HAP-1 (cell line): ENCODE measurements at regions not wholly inside any gene's neighbourhood (a gene's known extent, or its start where the extent isn't known, plus 50 kb on each side); places are given as distances from the start of the nearest gene placed in this dataset.

Experiments used
- DNase-seq, 2 experiments: peaks; one replicate each; pipeline ENCODE4 v3.0.0-alpha.2; 2016 to 2020; ENCODE audit warnings: low spot score in 2 of 2
- H3K27me3 ChIP-seq: fragments of 250-450 bp; sonication (Bioruptor Pico); 2 replicates; pipeline ENCODE4 v1.5.1; 2020; ENCODE audit warnings: low read depth, mild to moderate bottlenecking, moderate library complexity
- H3K36me3 ChIP-seq: fragments of 250-450 bp; sonication (Bioruptor Pico); replicated peaks from 2 replicates; pipeline ENCODE4 v1.5.1; 2020; ENCODE audit warnings: mild to moderate bottlenecking
- H3K4me1 ChIP-seq: fragments of 250-450 bp; sonication (Bioruptor Pico); 2 replicates; pipeline ENCODE4 v1.5.1; 2020; ENCODE audit warnings: mild to moderate bottlenecking
- H3K4me3 ChIP-seq: fragments of 250-450 bp; sonication (Bioruptor Pico); 2 replicates; pipeline ENCODE4 v1.5.1; 2020; ENCODE audit warnings: mild to moderate bottlenecking, moderate library complexity
- H3K9me3 ChIP-seq: fragments of 250-450 bp; sonication (Bioruptor Pico); 2 replicates; pipeline ENCODE4 v1.5.1; 2020; ENCODE audit warnings: mild to moderate bottlenecking, moderate library complexity
- in situ Hi-C: fragments of 300-500 bp; cut with MboI; formaldehyde crosslinking; loops from 3 replicates; pipeline ENCODE4 v1.14.3; 2020; ENCODE audit warnings: low sequenced_read_pairs, inconsistent platforms, mixed read lengths

DNA sequence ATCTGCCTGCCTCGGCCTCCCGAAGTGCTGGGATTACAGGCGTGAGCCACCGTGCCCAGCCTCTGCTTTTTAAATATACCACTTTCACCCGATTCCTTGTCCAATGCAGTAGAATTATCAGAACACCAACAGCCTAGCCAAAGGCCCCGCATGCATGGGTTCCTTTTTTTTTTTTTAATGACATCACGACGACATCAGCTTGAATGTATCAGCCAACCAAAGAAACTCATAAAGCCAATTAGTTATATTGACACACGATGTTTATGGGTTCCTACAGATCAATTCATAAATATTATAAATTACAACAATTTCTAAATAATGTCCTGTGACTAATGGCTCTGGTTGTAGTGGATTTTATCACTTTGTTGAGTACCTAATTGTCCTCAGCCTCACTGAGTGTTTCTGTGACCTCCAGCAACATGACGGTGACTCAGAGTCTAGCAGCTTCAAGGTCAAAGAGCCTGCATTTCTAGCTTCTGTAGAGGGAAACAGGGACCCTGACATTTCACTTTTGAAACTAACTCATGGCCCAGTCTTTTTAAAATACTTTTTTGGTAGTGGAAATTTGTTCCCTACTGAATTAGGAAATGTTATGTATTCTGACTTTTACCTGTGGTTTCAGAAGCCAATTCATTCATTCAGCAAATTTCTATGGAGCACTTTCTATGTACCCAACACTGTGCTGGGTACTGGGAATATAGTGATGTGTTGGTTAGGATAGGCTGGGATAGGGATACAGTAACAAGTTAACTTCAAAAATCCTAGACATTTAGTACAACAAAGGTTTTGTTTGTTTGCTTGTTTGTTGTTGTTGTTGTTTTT is 144.1 kb downstream of the SUDS3 start:
- Histone ChIP-seq H3K27me3 (no peaks in the 10 kb centered on the region; the same call in 1 of the 2 replicates), H3K4me3 (no peak overlapping the region), H3K36me3 (no peaks in the 10 kb centered on the region), H3K9me3 (no peaks in the 10 kb centered on the region), H3K4me1 (no peaks in the 10 kb centered on the region)
- no peak for DNase-seq
- in situ Hi-C loops, result no loop called here

DNA sequence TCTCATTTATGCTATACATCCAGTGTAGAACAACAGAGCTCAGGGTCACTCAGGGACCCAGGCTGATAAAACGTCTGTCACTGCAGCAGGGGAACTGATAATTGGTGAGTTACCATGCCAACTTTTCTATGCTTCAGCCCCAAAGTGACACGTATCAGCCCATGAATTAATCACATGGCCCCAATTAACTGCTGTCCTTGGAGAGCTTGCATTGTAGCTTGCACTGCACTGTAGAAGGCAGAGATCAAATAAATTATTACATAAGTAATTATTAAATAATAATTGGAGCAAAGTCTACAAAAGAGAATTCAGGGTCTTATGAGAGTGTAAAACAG is 144.6 kb downstream of the SUDS3 start:
- Histone ChIP-seq H3K27me3 (no peaks in the 10 kb centered on the region; the same call in 1 of the 2 replicates), H3K4me1 (no peaks in the 10 kb centered on the region), H3K9me3 (no peaks in the 10 kb centered on the region), H3K4me3 (no peak overlapping the region), H3K36me3 (no peaks in the 10 kb centered on the region)
- in situ Hi-C loops, result no loop called here
- DNase-seq, result no peak

DNA sequence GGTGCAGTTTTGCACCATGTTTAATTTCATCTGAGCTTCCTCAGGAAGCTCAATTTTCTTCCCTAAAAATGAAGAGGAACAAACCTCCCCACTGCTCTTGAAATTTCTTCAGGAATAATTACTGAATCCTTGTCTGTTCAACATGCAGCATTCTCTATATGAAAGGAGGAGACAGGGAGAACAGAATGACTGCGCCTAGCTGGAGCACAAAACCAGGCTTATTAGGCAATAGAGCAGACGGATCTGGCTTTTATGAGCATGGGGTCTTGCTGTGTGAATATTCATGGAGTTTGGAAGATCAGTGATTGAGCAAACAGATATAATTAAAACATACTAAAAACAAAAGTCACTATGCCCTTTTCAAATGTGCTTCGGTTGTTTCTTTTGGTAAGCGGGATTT is 148.1 kb downstream of the SUDS3 start:
- Histone ChIP-seq H3K4me1 (no peaks in the 10 kb centered on the region), H3K27me3 (no peaks in the 10 kb centered on the region; the same call in 1 of the 2 replicates), H3K4me3 (no peak overlapping the region), H3K9me3 (no peaks in the 10 kb centered on the region), H3K36me3 (no peaks in the 10 kb centered on the region)
- DNase-seq, result no peak
- in situ Hi-C loops, result no loop called here

DNA sequence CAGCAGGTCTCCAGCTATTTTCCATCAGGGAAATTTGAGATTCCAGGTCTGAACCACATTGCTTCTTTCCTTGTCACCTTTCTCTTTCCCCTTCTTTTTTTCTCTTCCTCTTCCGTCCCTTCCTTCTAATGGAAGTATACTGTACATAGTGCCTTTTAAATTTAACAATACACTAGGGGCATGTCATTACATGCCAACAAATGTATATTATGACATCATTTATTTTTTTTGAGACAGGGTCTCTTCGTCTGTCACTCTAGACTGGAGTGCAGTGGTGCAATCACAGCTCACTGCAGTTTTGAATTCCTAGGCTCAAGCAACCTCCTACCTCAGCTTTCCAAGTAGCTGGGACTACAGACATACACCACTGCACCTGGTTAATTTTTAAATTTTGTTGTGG is 148.9 kb downstream of the SUDS3 start:
- in situ Hi-C loops, result no loop called here
- H3K36me3 ChIP-seq, result no peaks in the 10 kb centered on the region

DNA sequence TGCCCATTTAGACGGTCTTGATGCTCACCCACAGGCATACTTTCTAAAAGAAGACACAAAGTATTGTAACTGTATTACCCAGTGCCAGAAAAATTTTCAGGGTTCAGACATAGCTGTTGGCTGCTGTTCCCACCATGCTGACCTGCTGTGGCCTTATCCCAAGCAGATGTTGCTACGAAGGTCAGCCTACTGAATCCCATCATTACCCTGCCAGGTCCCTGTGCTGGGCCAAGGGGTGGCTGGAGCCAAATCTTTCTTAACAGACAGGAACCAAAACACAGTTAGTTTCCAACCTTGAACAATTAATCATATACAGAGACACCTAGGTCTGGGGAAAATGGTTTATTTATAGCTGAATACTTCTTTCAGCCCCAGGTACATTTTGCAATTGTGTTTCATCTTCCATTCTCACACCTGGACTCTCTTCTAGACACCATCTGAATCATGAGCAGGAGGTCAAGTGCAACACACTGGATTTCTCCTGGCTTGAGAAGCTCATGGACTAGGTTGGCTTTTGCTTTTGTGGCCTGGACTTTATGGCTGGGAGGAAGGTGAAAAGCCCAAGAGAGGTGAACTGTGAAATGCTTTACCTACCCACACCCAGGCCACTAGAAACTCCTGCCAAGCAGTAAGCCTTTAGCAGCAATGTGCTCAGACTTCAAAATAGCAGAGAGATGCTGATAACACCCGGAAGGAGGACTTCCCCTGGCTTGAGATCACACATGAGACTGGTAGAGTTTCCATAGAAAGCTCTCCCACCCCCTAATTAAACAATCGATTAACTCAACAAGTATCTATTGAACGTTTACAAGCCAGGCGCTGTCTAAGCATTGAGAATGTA is 150.1 kb downstream of the SUDS3 start:
- in situ Hi-C loops, result no loop called here
- Histone ChIP-seq H3K4me1 (no peaks in the 10 kb centered on the region), H3K4me3 (no peak overlapping the region), H3K9me3 (no peaks in the 10 kb centered on the region), H3K27me3 (no peaks in the 10 kb centered on the region), H3K36me3 (no peaks in the 10 kb centered on the region)
- DNase-seq, result no peak

More for the DNA sequence above, 148.9 kb downstream of the SUDS3 start:
- Histone ChIP-seq H3K4me3 (no peak overlapping the region), H3K27me3 (no peaks in the 10 kb centered on the region; the same call in 1 of the 2 replicates), H3K4me1 (no peaks in the 10 kb centered on the region), H3K9me3 (no peaks in the 10 kb centered on the region)
- DNase-seq, result no peak

DNA sequence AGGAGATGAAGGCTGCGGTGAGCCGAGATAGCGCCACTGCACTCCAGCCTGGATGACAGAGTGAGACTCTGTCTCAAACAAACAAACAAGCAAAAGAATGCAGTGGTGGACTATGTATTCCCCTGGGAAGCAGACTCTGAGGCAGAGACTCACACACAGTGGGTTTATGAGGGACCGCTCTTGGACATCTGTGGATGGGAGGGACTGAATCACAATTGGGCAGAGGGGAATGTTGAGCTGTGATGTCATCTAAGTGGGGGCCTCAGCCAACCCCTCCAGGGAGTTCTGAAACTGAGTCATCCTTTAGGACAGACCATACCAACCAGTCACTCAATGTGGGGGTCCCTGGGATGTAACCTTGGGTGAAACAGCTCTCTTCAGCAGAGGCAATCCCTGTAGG is 151.0 kb downstream of the SUDS3 start:
- DNase-seq, result no peak
- no peaks in the 10 kb centered on the region for H3K27me3 ChIP-seq
- no peak overlapping the region for H3K4me3 ChIP-seq
- H3K9me3 ChIP-seq, result no peaks in the 10 kb centered on the region
- H3K36me3 ChIP-seq, result no peaks in the 10 kb centered on the region
- peaks cover 3% of the 10 kb centered on the region; the same call in 1 of the 2 replicates for H3K4me1 ChIP-seq
- in situ Hi-C loops, result no loop called here

DNA sequence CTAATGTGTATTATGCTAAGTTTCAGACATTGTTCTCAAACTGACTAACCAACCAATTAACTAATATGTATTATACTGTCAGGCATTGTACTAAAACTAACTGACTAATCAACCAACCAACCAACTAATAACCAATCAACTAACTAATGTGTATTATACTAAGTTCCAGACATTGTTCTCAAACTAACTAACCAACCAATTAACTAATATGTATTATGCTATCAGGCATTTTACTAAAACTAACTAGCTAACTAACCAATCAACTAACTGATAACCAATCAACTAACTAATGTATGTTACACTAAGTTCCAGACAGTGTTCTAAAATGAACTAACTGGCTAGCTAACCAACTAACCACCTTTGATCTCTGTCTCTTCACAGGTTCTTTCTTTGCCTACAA is 152.3 kb downstream of the SUDS3 start:
- in situ Hi-C loops, result no loop called here

DNA sequence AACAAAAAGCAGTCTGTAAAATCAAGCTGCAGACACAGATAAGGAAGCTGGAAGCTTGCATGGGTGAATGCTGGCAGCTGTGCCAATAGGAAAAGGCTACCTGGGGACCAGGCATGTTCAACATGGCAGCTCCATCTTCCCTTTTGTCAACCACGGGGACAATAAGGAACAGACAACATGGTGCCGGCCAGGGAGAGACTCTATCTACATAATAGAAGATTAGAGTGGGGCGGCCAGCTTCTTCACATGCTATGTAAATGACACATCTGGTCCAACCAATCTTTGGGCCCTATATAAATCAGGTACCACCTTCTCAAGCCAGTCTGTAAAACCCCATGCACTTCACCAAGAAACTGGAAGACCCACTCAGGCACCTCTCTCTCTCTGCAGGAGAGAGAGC is 157.6 kb downstream of the SUDS3 start:
- no peaks in the 10 kb centered on the region for H3K36me3 ChIP-seq
- no peaks in the 10 kb centered on the region for H3K9me3 ChIP-seq
- DNase-seq, result peak; percentile 10 to 37
- in situ Hi-C loops, result no loop called here
- no peaks in the 10 kb centered on the region for H3K27me3 ChIP-seq
- H3K4me1 ChIP-seq, result peaks cover 27% of the 10 kb centered on the region
- no peak overlapping the region for H3K4me3 ChIP-seq

More for the DNA sequence above, 152.3 kb downstream of the SUDS3 start:
- Histone ChIP-seq H3K4me3 (no peak overlapping the region), H3K4me1 (peaks cover 5% of the 10 kb centered on the region; the same call in 1 of the 2 replicates), H3K9me3 (no peaks in the 10 kb centered on the region), H3K36me3 (no peaks in the 10 kb centered on the region), H3K27me3 (no peaks in the 10 kb centered on the region)
- DNase-seq, result no peak

DNA sequence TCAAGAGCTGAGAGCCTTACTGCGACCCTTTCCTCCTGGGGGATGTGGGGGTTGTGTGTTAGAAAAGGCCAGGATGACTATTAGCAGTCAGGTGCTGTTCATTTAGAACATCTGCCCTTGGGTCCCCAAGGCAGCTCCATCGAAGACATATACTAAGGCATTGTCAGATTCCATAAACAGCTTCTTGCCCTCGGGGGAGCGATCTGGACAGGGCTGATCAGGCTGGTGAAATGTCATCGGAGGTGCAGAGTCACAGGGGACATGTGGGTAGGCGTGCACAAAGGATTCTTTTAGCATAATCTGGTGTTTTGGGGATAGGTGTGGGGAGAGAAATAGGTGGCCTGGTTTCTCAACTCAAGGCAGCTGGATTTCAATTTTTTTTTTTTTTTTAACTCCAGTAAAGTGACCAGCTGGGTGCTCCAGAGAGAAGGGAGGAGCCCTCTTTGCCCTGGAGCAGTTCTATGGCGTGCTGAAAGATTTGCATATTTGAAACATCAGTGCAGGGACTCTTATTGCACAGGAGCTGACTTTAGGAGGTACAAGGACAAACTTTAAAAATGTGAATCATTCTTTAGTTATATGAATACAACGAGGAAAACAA is 160.1 kb downstream of the SUDS3 start:
- H3K36me3 ChIP-seq, result no peaks in the 10 kb centered on the region
- in situ Hi-C loops, result no loop called here
- H3K4me3 ChIP-seq, result no peak overlapping the region
- peak; percentile 69 to 71 for DNase-seq
- peaks cover 27% of the 10 kb centered on the region for H3K4me1 ChIP-seq
- no peaks in the 10 kb centered on the region for H3K27me3 ChIP-seq
- no peaks in the 10 kb centered on the region for H3K9me3 ChIP-seq

DNA sequence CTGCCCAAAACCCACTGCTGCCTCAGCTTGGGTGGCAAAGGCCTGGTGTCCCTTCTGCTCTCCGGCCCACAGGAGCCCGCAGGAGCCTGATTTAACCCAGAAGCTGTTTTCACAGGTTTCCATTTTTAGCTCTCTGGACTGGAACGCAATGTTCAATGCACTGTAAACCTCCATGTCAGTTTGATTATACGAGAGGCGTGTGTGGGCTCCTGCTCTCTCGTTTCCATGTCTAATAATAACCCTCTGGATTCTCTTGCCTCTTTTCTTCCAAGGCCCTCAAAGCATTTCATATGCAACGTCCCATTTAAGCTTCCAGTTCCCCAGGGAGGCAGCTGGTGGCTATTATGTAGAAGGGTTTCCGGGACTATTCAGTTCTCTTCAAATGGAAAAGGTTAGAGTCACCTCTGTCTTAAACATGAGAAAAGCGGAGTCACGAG is 161.1 kb downstream of the SUDS3 start:
- H3K27me3 ChIP-seq, result no peaks in the 10 kb centered on the region
- in situ Hi-C loops, result no loop called here
- H3K9me3 ChIP-seq, result no peaks in the 10 kb centered on the region
- no peak overlapping the region for H3K4me3 ChIP-seq
- no peaks in the 10 kb centered on the region for H3K36me3 ChIP-seq
- H3K4me1 ChIP-seq, result peaks cover 22% of the 10 kb centered on the region
- peak; percentile 87 to 98 for DNase-seq

DNA sequence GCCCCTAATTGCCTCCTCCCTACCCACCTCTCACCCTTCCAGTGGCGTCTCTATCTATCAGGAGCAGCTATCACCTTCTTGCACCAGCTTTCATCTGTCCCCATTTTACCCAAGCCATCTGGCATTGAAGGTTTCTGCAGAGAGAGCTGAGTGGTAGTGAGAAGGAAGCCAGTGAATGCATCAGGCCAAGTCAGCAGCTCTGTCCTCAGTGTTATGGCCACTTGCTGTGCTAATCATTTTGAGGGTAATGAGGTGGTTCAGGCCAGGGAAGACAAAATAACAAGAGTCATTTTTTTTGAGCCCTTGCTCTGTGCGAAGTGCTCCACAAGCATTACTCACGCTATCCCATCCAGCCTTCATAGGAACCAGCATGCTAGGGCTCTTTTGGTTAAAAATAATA is 164.7 kb downstream of the SUDS3 start:
- H3K27me3 ChIP-seq, result no peaks in the 10 kb centered on the region
- no peaks in the 10 kb centered on the region for H3K9me3 ChIP-seq
- in situ Hi-C loops, result no loop called here
- peaks cover 18% of the 10 kb centered on the region for H3K4me1 ChIP-seq
- no peak overlapping the region for H3K4me3 ChIP-seq
- no peaks in the 10 kb centered on the region for H3K36me3 ChIP-seq
- no peak for DNase-seq

DNA sequence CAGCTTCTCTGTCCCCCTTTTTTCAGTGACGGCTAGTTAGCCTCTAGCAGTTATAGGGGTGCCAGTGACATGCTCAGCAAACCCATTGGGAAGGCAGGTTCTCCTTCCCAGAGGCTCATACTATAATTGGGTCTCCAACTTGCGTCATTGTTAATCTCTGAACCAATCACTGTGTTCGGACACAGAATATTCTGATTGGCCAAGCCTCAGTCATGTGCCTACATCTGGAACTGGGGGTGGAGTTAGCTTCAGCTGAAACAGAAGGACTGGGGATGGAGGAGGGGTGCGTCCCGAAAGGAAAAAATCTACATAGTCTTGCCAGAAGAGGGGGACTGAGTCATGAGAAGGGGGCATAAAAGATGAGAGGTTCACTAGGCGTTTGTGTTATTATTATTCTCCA is 165.6 kb downstream of the SUDS3 start:
- Histone ChIP-seq H3K36me3 (no peaks in the 10 kb centered on the region), H3K27me3 (no peaks in the 10 kb centered on the region), H3K4me3 (no peak overlapping the region), H3K4me1 (peaks cover 11% of the 10 kb centered on the region), H3K9me3 (no peaks in the 10 kb centered on the region)
- no peak for DNase-seq
- in situ Hi-C loops, result no loop called here

DNA sequence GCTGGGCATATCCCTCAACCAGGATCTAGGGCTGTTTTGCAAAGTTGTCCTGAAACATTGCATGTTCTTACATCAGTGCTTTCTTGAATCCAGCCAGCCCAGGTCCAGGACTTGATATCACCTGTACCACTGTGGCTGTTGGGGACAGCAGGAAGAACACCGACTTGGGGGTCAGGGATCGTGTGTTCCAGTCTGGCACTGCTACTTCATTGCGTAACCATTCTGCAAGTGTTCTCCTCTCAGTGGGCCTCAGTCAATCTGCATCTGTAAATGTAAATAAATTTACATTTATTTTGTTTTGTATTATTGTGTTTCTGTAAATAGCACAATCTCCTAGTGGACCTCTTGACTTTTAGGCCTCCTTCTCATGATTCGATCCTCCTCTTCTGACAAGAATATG is 167.3 kb downstream of the SUDS3 start:
- no peaks in the 10 kb centered on the region for H3K9me3 ChIP-seq
- in situ Hi-C loops, result no loop called here
- no peak for DNase-seq

DNA sequence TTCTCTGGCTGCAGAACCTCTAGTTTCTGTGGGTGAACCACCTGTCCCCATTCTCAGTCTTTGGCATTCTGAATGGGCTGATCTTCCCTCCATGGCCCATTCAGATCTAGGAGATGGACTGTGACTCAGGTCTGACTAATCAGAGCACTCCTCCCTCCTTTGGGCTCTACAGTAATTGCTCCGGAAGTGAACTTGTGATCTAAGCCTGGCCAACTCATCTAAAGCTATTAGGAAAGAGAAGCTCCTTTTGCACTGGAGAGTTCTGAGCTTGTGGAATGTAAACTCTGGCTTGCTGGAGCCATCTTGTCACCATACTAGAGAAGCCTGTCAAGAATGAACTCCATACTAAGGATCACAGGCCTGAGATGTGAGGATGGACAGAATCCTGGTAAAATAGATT is 168.2 kb downstream of the SUDS3 start:
- in situ Hi-C loops, result no loop called here
- Histone ChIP-seq H3K4me3 (no peak overlapping the region), H3K4me1 (no peaks in the 10 kb centered on the region), H3K9me3 (no peaks in the 10 kb centered on the region), H3K27me3 (no peaks in the 10 kb centered on the region), H3K36me3 (no peaks in the 10 kb centered on the region)
- DNase-seq, result no peak

More for the DNA sequence above, 167.3 kb downstream of the SUDS3 start:
- no peaks in the 10 kb centered on the region for H3K27me3 ChIP-seq
- no peaks in the 10 kb centered on the region for H3K36me3 ChIP-seq
- no peak overlapping the region for H3K4me3 ChIP-seq
- no peaks in the 10 kb centered on the region for H3K4me1 ChIP-seq
